ENCODE measurements at regions not wholly inside any gene's neighbourhood (a gene's known extent, or its start where the extent isn't known, plus 50 kb on each side); places are given as distances from the start of the nearest gene placed in this dataset.

DNA sequence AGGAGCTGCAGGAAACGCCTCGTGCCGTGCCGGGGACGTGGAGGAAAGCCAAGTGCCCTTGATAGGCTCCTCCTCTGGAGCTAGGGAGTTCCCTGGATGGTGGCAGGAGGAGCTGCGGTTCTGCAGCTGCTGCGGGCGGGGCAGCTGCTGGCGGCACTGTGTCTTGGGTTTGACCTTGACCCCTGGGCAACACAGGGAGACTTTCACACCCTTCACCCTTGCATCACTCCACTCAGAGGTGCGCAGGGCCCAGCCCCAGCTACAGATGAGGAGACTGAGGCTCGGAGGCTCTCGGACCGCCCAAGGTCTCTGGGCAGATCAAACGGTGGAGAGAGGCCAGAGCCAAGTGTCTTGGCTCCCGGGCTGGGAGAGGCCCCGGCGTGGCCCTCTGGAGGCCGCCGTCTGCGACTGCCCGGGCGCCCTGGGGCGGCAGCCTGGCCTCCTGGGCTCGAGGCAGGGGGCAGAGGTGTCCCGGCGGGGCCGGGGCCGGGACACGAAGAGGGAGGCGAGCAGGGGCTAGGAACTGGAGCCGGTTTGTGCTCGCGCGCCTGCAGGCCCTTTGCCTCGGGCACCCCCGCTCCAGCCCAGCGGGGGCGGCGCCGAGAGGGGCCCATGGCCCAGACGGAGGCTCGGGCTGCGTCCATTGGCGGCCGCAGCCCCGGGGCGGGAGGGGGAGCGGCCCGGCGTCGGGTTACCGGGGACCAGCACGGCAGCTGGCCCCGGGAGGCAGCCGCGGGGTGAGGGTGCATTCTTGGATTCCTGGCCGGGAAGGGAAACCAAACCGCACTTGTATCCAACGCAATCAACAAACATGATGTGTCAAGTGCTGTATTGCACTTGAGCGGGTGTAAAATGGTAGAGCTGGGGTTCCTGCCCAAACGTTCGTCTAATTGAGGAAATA is 129.6 kb upstream of the SLC1A4 start (continued):
- TF ChIP-seq, protein P1, sequence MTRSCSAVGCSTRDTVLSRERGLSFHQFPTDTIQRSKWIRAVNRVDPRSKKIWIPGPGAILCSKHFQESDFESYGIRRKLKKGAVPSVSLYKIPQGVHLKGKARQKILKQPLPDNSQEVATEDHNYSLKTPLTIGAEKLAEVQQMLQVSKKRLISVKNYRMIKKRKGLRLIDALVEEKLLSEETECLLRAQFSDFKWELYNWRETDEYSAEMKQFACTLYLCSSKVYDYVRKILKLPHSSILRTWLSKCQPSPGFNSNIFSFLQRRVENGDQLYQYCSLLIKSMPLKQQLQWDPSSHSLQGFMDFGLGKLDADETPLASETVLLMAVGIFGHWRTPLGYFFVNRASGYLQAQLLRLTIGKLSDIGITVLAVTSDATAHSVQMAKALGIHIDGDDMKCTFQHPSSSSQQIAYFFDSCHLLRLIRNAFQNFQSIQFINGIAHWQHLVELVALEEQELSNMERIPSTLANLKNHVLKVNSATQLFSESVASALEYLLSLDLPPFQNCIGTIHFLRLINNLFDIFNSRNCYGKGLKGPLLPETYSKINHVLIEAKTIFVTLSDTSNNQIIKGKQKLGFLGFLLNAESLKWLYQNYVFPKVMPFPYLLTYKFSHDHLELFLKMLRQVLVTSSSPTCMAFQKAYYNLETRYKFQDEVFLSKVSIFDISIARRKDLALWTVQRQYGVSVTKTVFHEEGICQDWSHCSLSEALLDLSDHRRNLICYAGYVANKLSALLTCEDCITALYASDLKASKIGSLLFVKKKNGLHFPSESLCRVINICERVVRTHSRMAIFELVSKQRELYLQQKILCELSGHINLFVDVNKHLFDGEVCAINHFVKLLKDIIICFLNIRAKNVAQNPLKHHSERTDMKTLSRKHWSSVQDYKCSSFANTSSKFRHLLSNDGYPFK (CRISPR knock-in tag; IDR thresholded peaks at IDR 0.05; ENCODE audit: borderline replicate concordance), result no peak
- TF ChIP-seq HNF1A (IDR thresholded peaks at IDR 0.05; ENCODE audit: low read depth), result no peak
- TF ChIP-seq HNF1A (CRISPR knock-in tag; IDR thresholded peaks at IDR 0.05; ENCODE audit: borderline replicate concordance), result peak; percentile 35; the same call in 1 of the 2 replicates
- TF ChIP-seq MLX (CRISPR knock-in tag; IDR thresholded peaks at IDR 0.05), result no peak
- no peak for TF ChIP-seq SMAD3 (CRISPR knock-in tag; IDR thresholded peaks at IDR 0.05)
- no peak for TF ChIP-seq EHMT2 (IDR thresholded peaks at IDR 0.05; ENCODE audit: borderline replicate concordance, low read depth, low read length)
- TF ChIP-seq, protein P2, sequence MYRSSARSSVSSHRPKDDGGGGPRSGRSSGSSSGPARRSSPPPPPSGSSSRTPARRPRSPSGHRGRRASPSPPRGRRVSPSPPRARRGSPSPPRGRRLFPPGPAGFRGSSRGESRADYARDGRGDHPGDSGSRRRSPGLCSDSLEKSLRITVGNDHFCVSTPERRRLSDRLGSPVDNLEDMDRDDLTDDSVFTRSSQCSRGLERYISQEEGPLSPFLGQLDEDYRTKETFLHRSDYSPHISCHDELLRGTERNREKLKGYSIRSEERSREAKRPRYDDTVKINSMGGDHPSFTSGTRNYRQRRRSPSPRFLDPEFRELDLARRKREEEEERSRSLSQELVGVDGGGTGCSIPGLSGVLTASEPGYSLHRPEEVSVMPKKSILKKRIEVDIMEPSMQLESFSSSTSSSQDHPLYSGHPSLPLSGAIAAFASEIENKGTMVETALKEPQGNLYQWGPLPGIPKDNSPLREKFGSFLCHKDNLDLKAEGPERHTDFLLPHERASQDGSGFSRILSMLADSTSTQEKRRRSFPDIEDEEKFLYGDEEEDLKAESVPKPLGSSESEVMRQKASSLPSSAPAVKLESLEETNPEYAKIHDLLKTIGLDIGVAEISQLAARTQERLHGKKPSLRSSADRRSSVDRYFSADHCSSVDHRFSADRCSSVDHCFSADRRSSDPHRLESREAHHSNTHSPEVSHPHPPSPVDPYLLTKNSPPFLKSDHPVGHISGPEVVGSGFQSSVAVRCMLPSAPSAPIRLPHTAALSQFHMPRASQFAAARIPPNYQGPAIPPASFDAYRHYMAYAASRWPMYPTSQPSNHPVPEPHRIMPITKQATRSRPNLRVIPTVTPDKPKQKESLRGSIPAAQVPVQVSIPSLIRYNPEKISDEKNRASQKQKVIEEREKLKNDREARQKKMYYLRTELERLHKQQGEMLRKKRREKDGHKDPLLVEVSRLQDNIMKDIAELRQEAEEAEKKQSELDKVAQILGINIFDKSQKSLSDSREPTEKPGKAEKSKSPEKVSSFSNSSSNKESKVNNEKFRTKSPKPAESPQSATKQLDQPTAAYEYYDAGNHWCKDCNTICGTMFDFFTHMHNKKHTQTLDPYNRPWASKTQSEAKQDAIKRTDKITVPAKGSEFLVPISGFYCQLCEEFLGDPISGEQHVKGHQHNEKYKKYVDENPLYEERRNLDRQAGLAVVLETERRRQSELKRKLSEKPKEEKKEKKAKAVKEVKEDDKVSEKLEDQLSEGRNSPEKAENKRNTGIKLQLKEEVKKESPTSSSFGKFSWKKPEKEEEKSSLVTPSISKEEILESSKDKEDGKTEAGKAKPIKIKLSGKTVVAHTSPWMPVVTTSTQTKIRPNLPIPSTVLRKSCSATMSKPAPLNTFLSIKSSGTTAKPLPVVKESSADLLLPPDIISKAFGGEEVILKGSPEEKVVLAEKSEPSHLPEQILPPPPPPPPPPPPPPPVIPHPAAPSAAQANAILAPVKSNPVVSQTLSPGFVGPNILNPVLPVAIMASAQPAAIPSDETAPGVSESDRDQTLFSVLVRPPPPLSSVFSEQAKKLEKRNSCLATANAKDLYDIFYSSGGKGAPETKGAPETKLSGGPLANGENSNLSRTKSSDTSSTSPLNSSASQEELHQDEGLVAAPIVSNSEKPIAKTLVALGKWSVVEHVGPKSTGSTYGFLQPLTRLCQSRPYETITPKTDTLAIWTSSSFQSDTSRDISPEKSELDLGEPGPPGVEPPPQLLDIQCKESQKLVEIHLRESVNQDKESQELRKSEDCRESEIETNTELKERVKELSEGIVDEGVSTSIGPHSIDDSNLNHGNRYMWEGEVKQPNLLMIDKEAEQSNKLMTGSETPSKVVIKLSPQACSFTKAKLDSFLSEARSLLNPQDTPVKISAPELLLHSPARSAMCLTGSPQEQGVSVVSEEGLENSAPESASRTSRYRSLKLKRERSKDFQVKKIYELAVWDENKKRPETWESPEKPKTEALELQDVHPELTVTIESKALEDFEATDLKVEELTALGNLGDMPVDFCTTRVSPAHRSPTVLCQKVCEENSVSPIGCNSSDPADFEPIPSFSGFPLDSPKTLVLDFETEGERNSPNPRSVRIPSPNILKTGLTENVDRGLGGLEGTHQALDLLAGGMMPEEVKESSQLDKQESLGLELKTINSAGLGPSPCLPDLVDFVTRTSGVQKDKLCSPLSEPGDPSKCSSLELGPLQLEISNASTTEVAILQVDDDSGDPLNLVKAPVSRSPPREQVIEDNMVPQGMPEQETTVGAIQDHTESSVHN (CRISPR knock-in tag; IDR thresholded peaks at IDR 0.05), result peak; percentile 72; the same call in 1 of the 2 replicates

Data from HepG2 (cell line).